Osteocyte (in vitro differentiated cells): ENCODE measurements at regions not wholly inside any gene's neighbourhood (a gene's known extent, or its start where the extent isn't known, plus 50 kb on each side); places are given as distances from the start of the nearest gene placed in this dataset.
A peak's percentile ranks its signal among the peaks of the same experiment; 100 is the strongest.

Experiments
- DNase-seq: peaks from one replicate; pipeline ENCODE4 v3.0.0; 2021; ENCODE audit warnings: mixed read lengths; ENCODE audit not compliant: unreplicated experiment; ENCODE audit errors: extremely low spot score
- H3K27ac Mint-ChIP-seq: one replicate; pipeline ENCODE4 v1.8.0; 2021; ENCODE audit warnings: mild to moderate bottlenecking, mixed read lengths; ENCODE audit not compliant: unreplicated experiment
- H3K27me3 Mint-ChIP-seq: one replicate; pipeline ENCODE4 v1.8.0; 2021; ENCODE audit warnings: mixed read lengths; ENCODE audit not compliant: unreplicated experiment
- H3K36me3 Mint-ChIP-seq: one replicate; pipeline ENCODE4 v1.8.0; 2021; ENCODE audit warnings: mixed read lengths; ENCODE audit not compliant: unreplicated experiment
- H3K4me1 Mint-ChIP-seq: one replicate; pipeline ENCODE4 v1.8.0; 2021; ENCODE audit warnings: mixed read lengths; ENCODE audit not compliant: unreplicated experiment
- H3K4me3 Mint-ChIP-seq: one replicate; pipeline ENCODE4 v1.8.0; 2021; ENCODE audit warnings: mild to moderate bottlenecking, moderate library complexity, mixed read lengths; ENCODE audit not compliant: unreplicated experiment
- H3K9me3 Mint-ChIP-seq: one replicate; pipeline ENCODE4 v1.8.0; 2021; ENCODE audit warnings: mixed read lengths; ENCODE audit not compliant: unreplicated experiment
- TF ChIP-seq, protein P1 (sequence below): fragments of 200-600 bp; sonication (generic); IDR thresholded peaks from 2 replicates; pipeline ENCODE4 v1.5.0; 2021; ENCODE audit warnings: antibody characterized with exemption, mild to moderate bottlenecking, moderate library complexity

- TF ChIP-seq, protein P1, sequence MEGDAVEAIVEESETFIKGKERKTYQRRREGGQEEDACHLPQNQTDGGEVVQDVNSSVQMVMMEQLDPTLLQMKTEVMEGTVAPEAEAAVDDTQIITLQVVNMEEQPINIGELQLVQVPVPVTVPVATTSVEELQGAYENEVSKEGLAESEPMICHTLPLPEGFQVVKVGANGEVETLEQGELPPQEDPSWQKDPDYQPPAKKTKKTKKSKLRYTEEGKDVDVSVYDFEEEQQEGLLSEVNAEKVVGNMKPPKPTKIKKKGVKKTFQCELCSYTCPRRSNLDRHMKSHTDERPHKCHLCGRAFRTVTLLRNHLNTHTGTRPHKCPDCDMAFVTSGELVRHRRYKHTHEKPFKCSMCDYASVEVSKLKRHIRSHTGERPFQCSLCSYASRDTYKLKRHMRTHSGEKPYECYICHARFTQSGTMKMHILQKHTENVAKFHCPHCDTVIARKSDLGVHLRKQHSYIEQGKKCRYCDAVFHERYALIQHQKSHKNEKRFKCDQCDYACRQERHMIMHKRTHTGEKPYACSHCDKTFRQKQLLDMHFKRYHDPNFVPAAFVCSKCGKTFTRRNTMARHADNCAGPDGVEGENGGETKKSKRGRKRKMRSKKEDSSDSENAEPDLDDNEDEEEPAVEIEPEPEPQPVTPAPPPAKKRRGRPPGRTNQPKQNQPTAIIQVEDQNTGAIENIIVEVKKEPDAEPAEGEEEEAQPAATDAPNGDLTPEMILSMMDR = no peak
- H3K9me3 Mint-ChIP-seq = peaks cover 2% of the 10 kb centered on the region
- no peak overlapping the region for H3K27ac Mint-ChIP-seq
- H3K4me1 Mint-ChIP-seq = peaks cover 27% of the 10 kb centered on the region
- H3K36me3 Mint-ChIP-seq = no peaks in the 10 kb centered on the region
- no peak overlapping the region for H3K4me3 Mint-ChIP-seq
- no peak for DNase-seq
- no peaks in the 10 kb centered on the region for H3K27me3 Mint-ChIP-seq
Observed at GRCh38 chr4:156118507-156119220, 165.0 kb upstream of the CTSO start.

GRCh38 chr4:156117743-156118142 lies 164.1 kb upstream of the CTSO start:
- no peaks in the 10 kb centered on the region for H3K36me3 Mint-ChIP-seq
- H3K4me3 Mint-ChIP-seq = no peak overlapping the region
- no peak for DNase-seq
- TF ChIP-seq, protein P1 = no peak
- H3K27ac Mint-ChIP-seq = no peak overlapping the region
- H3K9me3 Mint-ChIP-seq = no peaks in the 10 kb centered on the region
- H3K4me1 Mint-ChIP-seq = peaks cover 31% of the 10 kb centered on the region
- no peaks in the 10 kb centered on the region for H3K27me3 Mint-ChIP-seq

DNA sequence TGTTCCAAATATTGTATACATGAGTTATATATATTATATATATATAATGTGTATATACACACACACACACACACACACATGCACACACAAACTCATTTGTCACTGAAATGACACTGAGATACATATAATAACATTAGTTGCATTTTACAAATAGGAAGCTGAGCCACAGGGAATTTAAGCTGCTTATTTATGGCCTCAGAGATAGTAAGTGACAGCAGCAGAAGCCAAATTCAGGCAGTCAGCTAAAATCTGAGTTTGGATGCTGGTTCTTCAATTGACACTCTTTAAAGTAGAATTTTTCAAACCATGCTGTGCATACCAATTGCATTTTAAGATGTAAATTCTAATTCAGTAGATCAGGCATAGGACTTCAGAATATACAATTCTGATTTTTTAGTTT lies 163.3 kb upstream of the CTSO start:
- Mint-ChIP-seq H3K4me3 (no peak overlapping the region), H3K27ac (no peak overlapping the region), H3K4me1 (peaks cover 31% of the 10 kb centered on the region), H3K27me3 (no peaks in the 10 kb centered on the region), H3K36me3 (no peaks in the 10 kb centered on the region), H3K9me3 (no peaks in the 10 kb centered on the region)
- TF ChIP-seq, protein P1 = no peak
- DNase-seq = no peak

- Mint-ChIP-seq H3K27ac (no peak overlapping the region), H3K27me3 (no peaks in the 10 kb centered on the region), H3K36me3 (no peaks in the 10 kb centered on the region), H3K4me1 (peaks cover 20% of the 10 kb centered on the region), H3K4me3 (no peak overlapping the region), H3K9me3 (no peaks in the 10 kb centered on the region)
- TF ChIP-seq, protein P1 = peak; percentile 40
- DNase-seq = no peak
Observed at GRCh38 chr4:156113138-156113765, 159.6 kb upstream of the CTSO start.

GRCh38 chr4:156111686-156112085 lies 158.0 kb upstream of the CTSO start:
- H3K4me3 Mint-ChIP-seq = no peak overlapping the region
- DNase-seq = no peak
- TF ChIP-seq, protein P1 = no peak
- H3K27ac Mint-ChIP-seq = no peak overlapping the region
- H3K4me1 Mint-ChIP-seq = peaks cover 20% of the 10 kb centered on the region
- no peaks in the 10 kb centered on the region for H3K9me3 Mint-ChIP-seq
- H3K36me3 Mint-ChIP-seq = no peaks in the 10 kb centered on the region
- H3K27me3 Mint-ChIP-seq = no peaks in the 10 kb centered on the region
